HL-60/S4 treated with phorbol 12-myristate 13-acetate at 8.2 ng/mL for 4 days and 3 days (cell line): ENCODE measurements at regions not wholly inside any gene's neighbourhood (a gene's known extent, or its start where the extent isn't known, plus 50 kb on each side); places are given as distances from the start of the nearest gene placed in this dataset.

Source experiments
- in situ Hi-C: fragments of 300-500 bp; cut with MboI; formaldehyde crosslinking; loops from 2 replicates; pipeline ENCODE4 v1.15.0; 2022; ENCODE audit warnings: low sequenced_read_pairs

DNA sequence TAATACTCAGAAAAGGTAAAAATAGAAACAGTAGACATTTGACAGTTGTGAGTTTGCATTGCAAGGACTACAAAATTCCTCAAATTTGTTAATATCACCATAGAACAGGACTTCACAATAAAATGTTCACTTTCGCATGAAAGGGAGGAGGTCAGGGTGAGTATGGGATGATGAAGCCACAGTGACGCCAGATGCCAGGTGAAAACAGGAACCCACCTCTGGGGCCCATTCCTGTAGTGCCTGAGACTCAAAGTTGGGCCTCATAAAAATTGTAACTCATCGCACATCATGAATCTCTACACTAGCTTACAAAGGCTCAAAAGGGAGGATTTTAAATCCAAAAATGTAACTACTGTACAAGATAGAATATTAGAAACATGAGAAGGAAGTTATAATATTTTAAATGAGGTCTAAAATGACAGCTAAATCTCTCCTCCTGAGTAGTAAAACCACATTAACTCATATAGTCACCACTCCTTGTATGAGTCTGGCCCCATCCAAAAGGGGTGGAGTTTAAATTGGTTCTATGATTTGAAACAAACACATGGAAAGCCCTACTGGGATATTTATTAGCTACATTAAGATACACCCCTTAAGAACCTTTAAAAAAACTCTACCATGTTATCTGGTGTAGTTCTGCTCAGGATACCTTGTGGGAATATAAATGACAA lies 93.7 kb downstream of the ETS2 start:
- in situ Hi-C loops, result no loop called here

DNA sequence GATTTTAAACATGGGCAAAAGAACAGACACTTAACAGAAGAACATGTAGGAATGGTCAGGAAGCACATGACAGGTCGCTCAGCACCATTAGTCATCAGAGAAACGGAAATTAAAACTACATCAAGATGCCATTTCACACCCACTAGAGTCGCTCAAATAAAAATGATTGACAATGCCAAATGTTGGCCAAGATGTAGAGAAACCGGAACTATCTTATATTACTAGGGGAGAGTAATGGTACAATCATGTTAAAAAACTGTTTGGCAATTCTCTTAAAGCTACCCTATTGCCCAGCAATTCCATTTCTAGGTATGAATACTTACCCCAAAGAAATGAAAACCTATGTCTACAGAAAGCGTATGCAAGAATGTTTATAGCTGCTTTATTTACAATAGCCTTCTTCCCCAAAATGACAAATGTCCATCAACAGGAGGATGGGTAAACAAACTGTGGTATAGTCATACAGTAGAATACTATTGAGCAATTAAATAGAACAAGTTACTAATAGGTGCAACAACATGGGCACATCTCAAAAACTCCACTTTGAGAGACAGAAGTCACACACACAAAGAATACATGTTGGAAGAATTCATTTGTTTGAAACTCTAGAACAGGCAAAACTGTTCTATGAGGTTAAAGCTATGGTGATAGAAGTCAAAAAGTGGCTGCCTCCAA lies 92.8 kb downstream of the ETS2 start:
- in situ Hi-C loops, result no loop called here

DNA sequence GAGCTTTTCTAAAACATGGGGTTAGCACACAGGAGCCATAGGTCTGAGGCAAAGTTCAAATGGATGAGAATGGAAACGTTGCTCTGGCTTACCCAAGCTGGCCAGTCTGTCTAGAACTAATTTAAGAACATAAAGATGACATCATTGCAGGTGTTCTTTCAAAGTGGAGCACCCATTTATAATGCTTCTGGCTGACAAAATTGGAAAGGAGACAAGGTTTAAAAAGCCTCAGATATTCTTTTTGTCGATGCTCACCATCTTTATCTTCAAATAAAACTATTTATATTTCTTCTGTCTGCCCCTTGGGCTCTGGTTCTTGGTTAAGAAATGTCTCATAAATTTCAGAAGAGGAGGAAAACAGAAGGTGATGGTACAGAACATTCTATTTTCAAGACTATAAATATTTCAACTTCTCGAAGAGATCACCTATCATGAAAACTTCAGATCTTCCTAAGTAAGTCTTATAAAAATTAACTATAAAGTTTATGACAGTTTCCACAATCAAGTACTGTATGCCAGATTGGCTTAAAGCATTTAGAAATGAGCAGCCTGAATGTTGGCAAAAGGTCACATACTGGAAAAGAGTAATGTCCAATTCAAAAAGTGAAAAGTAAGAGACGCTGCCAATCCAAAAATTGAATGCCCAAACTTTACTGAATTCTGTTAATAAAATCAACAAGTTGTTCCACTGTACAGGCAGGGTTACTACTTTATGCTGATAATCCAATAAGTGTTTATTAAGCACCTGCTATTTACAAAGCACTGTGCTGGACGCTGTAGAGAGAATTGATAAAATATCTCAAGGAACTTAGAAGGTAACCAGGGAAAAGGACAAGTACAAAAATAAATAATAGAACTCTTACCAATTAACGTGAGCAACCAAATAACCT lies 92.0 kb downstream of the ETS2 start:
- in situ Hi-C loops, result no loop called here

DNA sequence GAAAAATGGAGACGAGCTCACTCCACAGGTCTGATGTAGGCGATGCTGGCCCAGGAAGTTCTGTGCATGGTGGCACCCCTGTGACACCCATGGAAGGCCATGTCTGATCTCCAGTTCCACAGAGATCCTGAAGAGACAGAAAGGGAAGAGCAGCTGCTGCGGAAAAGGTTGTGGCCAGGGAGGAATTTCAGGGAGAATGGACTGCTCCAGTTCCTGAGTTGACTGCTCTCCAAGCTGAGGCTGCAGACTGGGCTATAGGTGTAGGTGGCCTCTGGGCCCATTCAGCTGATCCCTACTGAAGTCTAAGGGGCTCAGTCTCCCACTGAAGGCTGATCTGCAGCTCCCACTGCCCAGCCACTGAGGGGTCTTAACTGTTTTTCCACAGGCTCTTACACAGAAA lies 89.2 kb downstream of the ETS2 start:
- in situ Hi-C loops, result no loop called here

DNA sequence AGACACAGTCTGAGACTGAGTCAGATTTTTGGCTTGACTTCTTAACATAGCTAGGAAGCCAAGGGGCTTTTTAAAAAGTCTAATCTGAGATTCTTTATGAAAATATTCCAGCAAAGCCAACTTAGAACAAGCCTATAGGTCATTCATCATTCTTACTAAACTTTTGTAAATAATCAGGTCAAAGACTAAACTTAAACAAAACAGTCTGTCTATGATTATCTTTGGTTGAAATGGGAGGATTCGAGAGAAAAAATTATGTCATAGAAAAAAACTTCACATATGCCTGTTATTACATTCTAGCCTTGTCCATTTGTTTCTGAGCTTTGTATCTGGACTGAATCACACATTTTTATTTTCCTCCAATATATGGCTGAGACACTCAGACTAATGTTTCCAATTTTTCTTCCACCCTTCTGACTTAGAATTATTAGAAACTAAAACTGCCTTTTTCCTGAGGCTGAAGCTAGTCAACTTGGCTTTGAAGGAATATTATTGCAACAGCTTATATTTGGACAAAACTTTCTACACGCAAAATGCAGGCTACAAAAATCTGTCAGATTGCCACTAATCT lies 83.3 kb downstream of the ETS2 start:
- in situ Hi-C loops, result no loop called here

DNA sequence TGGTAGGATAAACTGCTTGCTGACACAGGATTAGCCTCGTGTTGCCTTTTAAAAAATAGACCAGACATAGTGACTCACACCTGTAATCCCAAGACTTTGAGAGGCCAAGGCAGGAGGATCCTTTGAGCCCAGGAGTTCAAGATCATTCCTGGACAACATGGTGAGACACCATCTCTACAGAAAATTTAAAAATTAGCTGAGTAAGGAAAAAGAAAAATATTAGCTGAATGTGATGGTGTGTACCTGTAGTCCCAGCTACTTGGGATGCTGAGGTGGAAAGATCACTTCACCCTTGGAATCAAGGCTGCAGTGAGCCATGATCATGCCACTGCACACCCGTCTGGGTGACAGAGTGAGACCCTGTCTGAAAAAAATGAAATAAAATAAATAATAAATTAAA lies 82.0 kb downstream of the ETS2 start:
- in situ Hi-C loops, result no loop called here

DNA sequence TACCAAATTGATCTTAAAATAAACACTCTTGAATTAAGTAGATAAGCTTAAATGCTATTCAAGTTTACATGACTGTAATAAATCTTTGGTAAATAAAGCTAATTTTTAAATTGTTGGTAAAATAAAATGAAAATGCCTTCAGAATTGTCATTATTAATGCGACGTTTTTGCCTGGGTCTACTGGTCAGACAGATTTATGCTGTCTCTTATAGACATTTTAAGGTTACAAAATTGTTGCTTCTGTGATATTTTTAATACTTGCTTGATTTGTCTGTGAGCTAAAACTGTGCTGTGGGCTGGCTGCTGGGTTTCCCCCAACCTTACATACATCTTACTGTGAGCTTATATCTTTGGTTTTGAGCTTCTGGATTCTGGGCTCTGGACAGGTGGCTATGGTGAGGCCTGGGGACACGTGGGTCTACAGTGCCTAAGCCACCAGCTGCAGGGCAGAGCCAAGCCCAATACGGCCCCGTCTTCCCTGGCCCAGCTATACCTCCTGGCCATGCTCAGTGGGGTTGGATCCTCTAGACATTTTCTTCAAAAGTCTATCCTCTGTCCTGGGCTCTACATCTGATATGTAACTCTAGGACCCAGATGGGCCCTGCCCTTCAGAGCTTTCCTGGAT lies 81.4 kb downstream of the ETS2 start:
- in situ Hi-C loops, result no loop called here

DNA sequence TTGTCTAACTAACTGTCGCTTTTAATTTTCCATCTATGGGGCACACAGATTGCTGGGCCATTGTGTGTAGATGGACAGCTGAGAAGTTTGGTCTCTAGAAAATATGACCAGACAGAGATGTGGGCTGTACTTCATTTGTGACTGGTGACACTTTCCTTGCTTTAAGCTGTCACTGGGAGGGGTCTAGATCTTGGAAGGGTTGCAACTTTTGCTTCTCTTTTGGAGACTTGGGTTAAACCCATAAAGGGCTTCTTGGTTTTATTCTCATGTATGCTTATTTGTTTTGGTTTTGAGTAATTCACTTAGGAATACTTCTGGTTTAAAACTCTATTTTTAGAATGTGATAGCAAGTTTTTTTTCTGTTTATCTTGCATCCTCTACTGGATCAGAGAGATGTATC lies 80.2 kb downstream of the ETS2 start:
- in situ Hi-C loops, result no loop called here

DNA sequence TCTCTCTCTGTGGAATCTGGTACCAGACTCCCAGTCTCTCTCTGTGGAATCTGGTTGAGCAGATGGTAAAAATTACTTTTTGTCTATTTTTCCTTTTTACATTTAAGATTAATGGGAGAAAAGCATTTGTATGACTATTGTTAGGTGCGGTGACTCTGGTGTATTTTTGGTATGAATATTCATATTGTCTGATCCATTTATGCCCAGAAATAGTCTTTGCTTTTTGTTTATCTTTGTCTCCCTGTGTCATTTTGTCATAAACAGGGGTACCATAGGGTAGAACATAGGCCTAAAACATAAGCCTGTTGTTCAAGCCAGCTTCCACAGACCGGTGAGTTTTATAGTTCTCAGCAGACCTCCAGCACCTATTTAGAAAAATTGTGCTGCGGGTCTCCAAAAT lies 78.7 kb downstream of the ETS2 start:
- in situ Hi-C loops, result no loop called here

DNA sequence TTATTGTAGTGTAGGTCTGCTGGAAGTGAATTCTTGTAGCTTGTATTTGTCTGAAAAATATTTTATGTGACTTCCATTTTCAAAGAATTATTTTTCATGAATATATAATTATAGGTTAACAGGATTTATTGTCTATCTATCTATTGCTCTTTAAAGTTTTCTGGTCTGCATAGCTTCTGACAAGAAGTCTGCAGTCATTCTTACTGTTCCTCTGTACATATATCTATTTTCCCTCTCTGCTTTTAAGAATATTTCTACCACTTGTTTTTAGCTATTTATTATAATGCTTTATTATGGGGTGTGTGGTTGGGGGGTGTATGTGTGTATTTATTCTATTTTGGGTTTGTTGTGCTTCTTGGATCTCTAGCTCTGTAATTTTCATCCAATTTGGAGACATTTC lies 77.4 kb downstream of the ETS2 start:
- in situ Hi-C loops, result no loop called here

DNA sequence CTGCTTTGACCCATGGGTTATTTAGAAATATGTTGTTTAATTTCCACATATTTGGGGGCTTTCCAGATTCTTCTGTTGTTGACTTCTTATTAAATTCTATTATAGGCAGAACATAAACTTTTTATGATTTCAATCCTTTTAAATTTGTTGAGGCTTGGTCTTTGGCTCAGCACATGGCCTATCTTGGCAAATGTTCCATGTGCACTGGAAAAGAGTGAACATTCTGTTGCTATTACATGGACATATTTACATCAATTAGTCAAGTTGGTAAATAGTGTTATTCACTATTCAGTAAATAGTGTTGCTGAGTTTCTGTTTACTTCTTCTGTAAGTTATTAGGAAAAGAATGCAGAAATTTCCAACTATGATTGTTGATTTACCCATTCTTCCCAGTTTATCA lies 75.4 kb downstream of the ETS2 start:
- in situ Hi-C loops, result no loop called here

DNA sequence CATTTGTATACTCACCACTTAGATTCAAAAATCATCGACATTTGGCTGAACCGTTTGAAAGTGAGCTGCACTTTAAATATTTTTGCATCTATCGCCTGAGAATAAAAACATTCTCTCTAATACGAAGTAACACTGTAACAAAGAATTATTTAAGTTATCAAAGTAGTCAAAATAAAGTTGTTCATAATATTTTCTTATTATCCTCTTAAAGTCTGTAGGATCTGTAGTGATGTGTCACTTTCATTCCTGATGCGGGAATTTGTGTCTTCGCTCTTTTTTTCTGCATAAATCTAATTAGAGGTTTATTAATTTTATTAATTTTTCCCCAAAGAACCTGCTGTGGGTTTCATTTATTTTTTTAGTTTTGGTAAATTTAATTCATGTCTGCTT lies 74.8 kb downstream of the ETS2 start:
- in situ Hi-C loops, result no loop called here

DNA sequence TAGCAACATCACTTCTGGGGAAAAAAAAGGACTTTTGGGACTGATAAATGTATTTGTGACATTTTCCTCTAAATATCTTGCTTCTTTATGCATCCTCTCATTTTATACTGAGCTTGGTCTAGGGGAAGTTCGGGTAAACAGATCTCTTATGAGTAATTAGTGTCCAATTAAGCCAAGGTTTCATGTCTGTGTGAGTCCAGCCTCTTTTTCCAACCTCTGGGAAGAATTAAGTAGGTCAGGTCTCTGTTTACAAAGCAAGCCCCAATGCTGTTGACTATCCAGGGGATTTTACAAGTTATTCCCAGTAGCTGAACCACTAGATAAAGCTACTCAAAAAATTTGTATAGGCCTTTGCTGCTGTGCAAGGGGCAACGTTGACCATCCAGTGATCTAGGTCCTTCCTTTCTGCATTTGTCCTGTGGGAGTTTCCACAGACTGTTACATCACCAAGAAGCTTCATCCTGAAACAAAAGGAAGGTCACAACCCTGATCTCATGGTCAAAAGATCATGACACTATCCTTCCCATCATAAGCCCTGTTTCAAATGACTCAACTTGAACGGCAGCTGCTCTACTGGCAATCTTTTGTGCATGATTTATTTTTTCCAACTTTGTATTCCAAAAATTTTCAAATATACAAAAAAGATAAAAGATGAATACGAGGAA lies 74.3 kb downstream of the ETS2 start:
- in situ Hi-C loops, result no loop called here

DNA sequence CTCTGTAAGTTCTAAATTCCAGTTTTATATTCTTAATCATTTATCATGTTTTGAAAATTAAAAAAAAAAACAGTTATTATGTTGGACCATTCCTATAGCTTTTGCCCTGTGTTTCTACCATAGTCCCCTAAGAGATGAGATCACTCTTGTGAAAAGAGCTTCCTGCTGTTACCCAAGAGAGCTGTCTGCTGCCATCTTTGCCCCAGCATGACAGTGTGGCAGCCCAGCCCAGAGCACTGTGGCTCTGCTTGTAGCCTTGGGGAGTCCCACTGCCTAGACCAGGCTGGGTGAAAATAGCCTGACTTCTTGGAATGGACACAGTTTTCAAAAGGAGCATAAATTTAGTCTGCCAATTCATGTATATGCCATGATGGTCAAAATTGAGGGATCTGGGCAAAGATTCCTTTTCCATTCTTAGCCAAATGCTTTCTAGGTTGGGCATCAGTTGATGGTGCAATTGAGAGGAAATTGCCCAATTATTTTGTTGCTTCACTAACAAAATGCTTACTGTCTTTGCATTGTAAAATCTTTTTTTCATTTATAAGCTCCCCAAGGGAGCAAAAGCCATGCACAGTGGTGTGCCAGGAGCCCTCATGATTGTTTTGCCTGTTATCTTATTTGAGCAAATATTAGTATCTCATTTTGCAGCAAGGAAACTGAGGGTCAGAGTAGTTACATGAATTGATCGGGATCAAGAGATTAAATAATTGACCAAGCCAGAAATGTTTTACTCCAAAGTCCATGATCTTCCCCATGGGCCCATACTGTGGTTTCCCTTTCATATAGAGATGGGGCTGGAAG lies 72.8 kb downstream of the ETS2 start:
- in situ Hi-C loops, result no loop called here

DNA sequence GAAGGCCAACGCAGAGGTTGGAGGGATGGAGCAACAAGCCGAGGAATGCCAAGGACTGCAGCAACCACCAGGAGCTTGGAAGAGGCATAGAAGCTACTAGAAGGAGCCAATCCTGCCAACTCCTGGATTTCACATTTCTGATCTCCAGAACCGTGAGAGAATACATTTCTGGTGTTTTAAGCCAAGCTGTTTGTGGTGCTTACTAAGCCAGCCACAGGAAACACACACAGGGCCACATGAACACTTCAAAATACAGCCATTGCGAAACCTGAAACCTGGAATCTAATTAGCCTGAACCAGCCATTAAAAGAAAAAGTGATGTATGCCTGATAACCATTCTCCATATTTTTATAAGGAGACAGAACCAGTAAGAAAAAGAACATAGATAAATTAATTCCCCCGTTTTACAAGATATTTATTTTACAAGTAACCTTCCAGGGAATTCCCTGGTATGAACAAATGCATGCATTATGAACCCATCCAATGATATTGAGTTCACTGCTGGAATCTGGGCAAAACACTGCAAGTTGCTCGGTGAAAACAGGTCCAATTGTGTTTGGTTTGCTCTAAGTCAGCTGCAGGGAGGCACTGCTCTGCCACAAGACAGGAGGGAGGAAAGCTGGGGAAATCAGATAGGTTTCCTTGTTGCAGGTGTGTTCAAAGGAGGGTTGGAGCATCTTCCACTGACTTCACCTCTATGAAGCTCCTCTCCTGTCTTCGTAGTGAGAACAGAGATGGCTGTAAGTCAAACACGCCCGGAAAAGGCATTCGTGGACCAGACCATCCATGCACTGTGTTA lies 70.2 kb downstream of the ETS2 start:
- in situ Hi-C loops, result no loop called here
